K562 (cell line): ENCODE measurements at regions not wholly inside any gene's neighbourhood (a gene's known extent, or its start where the extent isn't known, plus 50 kb on each side); places are given as distances from the start of the nearest gene placed in this dataset.
"Not testable (repeated sequence)": the region's sequence is repeated elsewhere in the genome, so short reads cannot be mapped to it uniquely, and the experiment has no call there.

Experiments
- CREB1 ChIP-seq, 2 experiments: sonication (generic) in 1 of 2; formaldehyde crosslinking in 1 of 2; IDR thresholded peaks; 2 replicates each; pipeline versions ENCODE4 v1.6.1 to v1.8.0; 2012 to 2022; ENCODE audit warnings: inconsistent platforms in 1 of 2, mild to moderate bottlenecking in 1 of 2, missing genetic modification reagents in 1 of 2, moderate library complexity in 1 of 2
- FOXK2 ChIP-seq, 2 experiments: fragments of 450-650 bp; IDR thresholded peaks in 1 of 2; conservative IDR thresholded peaks in 1 of 2; 2 replicates each; pipeline ENCODE4 v1.6.1; 2016; ENCODE audit warnings: low read depth in 2 of 2, mild to moderate bottlenecking in 1 of 2
- NBN ChIP-seq: fragments of 450-650 bp; IDR thresholded peaks from 2 replicates; pipeline ENCODE4 v1.6.1; 2016; ENCODE audit warnings: low read depth, mild to moderate bottlenecking
- RAD21 ChIP-seq, 2 experiments: fragments of 250-450 bp in 1 of 2; fragments of 450-650 bp in 1 of 2; sonication (Bioruptor Pico) in 1 of 2; formaldehyde crosslinking in 1 of 2; IDR thresholded peaks in 1 of 2; conservative IDR thresholded peaks in 1 of 2; 2 replicates each; pipeline versions ENCODE4 v1.4.0 to v1.8.0; 2020 to 2022; ENCODE audit warnings: mild to moderate bottlenecking in 2 of 2, moderate library complexity in 1 of 2
- RBM22 ChIP-seq: fragments of 200-400 bp; formaldehyde crosslinking; IDR thresholded peaks from 2 replicates; pipeline ENCODE4 v1.6.1; 2018; ENCODE audit warnings: low read length, low read depth; ENCODE audit not compliant: poor library complexity, severe bottlenecking
- TAF1 ChIP-seq: IDR thresholded peaks from 2 replicates; pipeline ENCODE4 v1.6.1; 2011; ENCODE audit warnings: mild to moderate bottlenecking, low read length, moderate library complexity; ENCODE audit not compliant: insufficient read depth, control insufficient read depth, severe bottlenecking; ENCODE audit errors: extremely low read depth
- TCF7L2 ChIP-seq: fragments of 150-350 bp; IDR thresholded peaks from 2 replicates; pipeline ENCODE4 v1.6.1; 2016; ENCODE audit warnings: low read depth, mild to moderate bottlenecking, low read length, moderate library complexity
- ZNF668 ChIP-seq: fragments of 250-450 bp; sonication (Bioruptor Pico); IDR thresholded peaks from 2 replicates; pipeline ENCODE4 v1.8.0; 2022; ENCODE audit warnings: mild to moderate bottlenecking, inconsistent platforms
- TF ChIP-seq, protein P1 (sequence below), 3 experiments: IDR thresholded peaks in 2 of 3; conservative IDR thresholded peaks in 1 of 3; 2 replicates each; pipeline ENCODE4 v1.5.1; 2011 to 2012; ENCODE audit warnings: low read length in 3 of 3, mild to moderate bottlenecking in 3 of 3, control low read depth in 2 of 3, improper control_type of control experiment in 1 of 3, inconsistent platforms in 1 of 3, low read depth in 1 of 3, mixed read lengths in 1 of 3, moderate library complexity in 1 of 3; ENCODE audit not compliant: insufficient read depth in 2 of 3

DNA sequence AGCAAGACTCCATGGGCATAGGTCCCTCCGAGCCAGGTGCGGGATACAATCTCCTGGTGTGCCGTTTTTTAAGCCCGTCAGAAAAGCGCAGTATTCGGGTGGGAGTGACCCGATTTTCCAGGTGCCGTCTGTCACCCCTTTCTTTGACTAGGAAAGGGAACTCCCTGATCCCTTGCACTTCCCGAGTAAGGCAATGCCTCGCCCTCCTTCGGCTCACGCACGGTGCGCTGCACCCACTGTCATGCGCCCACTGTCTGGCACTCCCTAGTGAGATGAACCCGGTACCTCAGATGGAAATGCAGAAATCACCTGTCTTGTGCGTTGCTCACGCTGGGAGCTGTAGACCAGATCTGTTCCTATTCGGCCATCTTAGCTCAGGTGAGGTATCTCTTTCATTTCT, 344.1 kb upstream of the ZNF32 start:
- TF ChIP-seq RBM22; CREB1 (IDR thresholded peaks at IDR 0.05); CREB1 (CRISPR knock-in tag; IDR thresholded peaks at IDR 0.05); NBN; RAD21 (CRISPR knock-in tag; conservative IDR thresholded peaks at IDR 0.05 in 1 of 2, IDR thresholded peaks at IDR 0.05 in 1 of 2); FOXK2 (conservative IDR thresholded peaks at IDR 0.05 in 1 of 2, IDR thresholded peaks at IDR 0.05 in 1 of 2; ENCODE audit: low read depth in 2 of 2); ZNF668 (CRISPR knock-in tag); TAF1; TCF7L2: not testable (repeated sequence)
- TF ChIP-seq, protein P1, sequence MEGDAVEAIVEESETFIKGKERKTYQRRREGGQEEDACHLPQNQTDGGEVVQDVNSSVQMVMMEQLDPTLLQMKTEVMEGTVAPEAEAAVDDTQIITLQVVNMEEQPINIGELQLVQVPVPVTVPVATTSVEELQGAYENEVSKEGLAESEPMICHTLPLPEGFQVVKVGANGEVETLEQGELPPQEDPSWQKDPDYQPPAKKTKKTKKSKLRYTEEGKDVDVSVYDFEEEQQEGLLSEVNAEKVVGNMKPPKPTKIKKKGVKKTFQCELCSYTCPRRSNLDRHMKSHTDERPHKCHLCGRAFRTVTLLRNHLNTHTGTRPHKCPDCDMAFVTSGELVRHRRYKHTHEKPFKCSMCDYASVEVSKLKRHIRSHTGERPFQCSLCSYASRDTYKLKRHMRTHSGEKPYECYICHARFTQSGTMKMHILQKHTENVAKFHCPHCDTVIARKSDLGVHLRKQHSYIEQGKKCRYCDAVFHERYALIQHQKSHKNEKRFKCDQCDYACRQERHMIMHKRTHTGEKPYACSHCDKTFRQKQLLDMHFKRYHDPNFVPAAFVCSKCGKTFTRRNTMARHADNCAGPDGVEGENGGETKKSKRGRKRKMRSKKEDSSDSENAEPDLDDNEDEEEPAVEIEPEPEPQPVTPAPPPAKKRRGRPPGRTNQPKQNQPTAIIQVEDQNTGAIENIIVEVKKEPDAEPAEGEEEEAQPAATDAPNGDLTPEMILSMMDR (IDR thresholded peaks at IDR 0.05 in 2 of 3, conservative IDR thresholded peaks at IDR 0.05 in 1 of 3; ENCODE audit: insufficient read depth in 2 of 3, low read depth in 1 of 3, low read length in 3 of 3), result not testable (repeated sequence)
